Colonic mucosa (tissue), 4 donors: ENCODE measurements at regions not wholly inside any gene's neighbourhood (a gene's known extent, or its start where the extent isn't known, plus 50 kb on each side); places are given as distances from the start of the nearest gene placed in this dataset.

ENCODE experiments used
- DNase-seq: peaks from one replicate; pipeline ENCODE4 v3.0.0-alpha.2; 2020
- H3K27ac ChIP-seq: fragments of 200-600 bp; one replicate; pipeline ENCODE4 v1.8.0; 2021
- H3K27me3 ChIP-seq: fragments of 200-600 bp; one replicate; pipeline ENCODE4 v1.8.0; 2021
- H3K36me3 ChIP-seq: fragments of 200-600 bp; one replicate; pipeline ENCODE4 v1.8.0; 2021
- H3K4me1 ChIP-seq: fragments of 200-600 bp; one replicate; pipeline ENCODE4 v1.8.0; 2021; ENCODE audit warnings: mild to moderate bottlenecking
- H3K4me3 ChIP-seq: fragments of 200-600 bp; one replicate; pipeline ENCODE4 v1.8.0; 2021
- H3K9ac ChIP-seq, 2 donors: one replicate each; pipeline ENCODE4 v1.7.0; 2013; ENCODE audit warnings: control low read depth in 2 of 2, low read depth in 2 of 2, low read length in 2 of 2
- H3K9me3 ChIP-seq: fragments of 200-600 bp; one replicate; pipeline ENCODE4 v1.8.0; 2021
- CTCF ChIP-seq: fragments of 200-600 bp; IDR thresholded peaks from one replicate; pipeline ENCODE4 v1.8.0; 2022; ENCODE audit warnings: antibody characterized with exemption, mild to moderate bottlenecking
- intact Hi-C: fragments of 100-400 bp; cut with DNase I; formaldehyde crosslinking; loops from one replicate; pipeline ENCODE4 v1.14.1; 2022
- donor health status: healthy.
- donor health status: DM: no; HTN: no; CAD: no.
- donor health status: DM: no; HTN: no; CAD: no.

GRCh38 chr6:117195728-117196127 lies 69.6 kb upstream of the VGLL2 start:
- no peaks in the 10 kb centered on the region for H3K9me3 ChIP-seq
- intact Hi-C loops = loop anchor here (10.0 kb wide), 1 partner anchor 311 kb away; no protein-coding TSS in a partner anchor
- H3K27me3 ChIP-seq = no peaks in the 10 kb centered on the region
- TF ChIP-seq CTCF = no peak
- H3K36me3 ChIP-seq = no peaks in the 10 kb centered on the region
- H3K9ac ChIP-seq = no peak overlapping the region
- no peak overlapping the region for H3K4me3 ChIP-seq
- no peaks in the 10 kb centered on the region for H3K4me1 ChIP-seq
- no peak for DNase-seq
- no peak overlapping the region for H3K27ac ChIP-seq

- intact Hi-C loops = no loop called here
- no peaks in the 10 kb centered on the region for H3K4me1 ChIP-seq
- H3K9ac ChIP-seq = no peak overlapping the region
- no peak overlapping the region for H3K27ac ChIP-seq
- no peaks in the 10 kb centered on the region for H3K36me3 ChIP-seq
- no peaks in the 10 kb centered on the region for H3K27me3 ChIP-seq
- H3K4me3 ChIP-seq = no peak overlapping the region
- TF ChIP-seq CTCF = no peak
- no peaks in the 10 kb centered on the region for H3K9me3 ChIP-seq
- DNase-seq = no peak
These were observed 65.3 kb upstream of the VGLL2 start for GRCh38 chr6:117200067-117200466.

- no peak for DNase-seq
- Histone ChIP-seq H3K27me3 (no peaks in the 10 kb centered on the region), H3K4me3 (no peak overlapping the region), H3K36me3 (no peaks in the 10 kb centered on the region), H3K9ac (no peak overlapping the region), H3K27ac (no peak overlapping the region), H3K4me1 (no peaks in the 10 kb centered on the region), H3K9me3 (no peaks in the 10 kb centered on the region)
- TF ChIP-seq CTCF = no peak
- intact Hi-C loops = no loop called here
These were observed 60.5 kb upstream of the VGLL2 start for GRCh38 chr6:117204903-117205302.

- Histone ChIP-seq H3K9ac (no peak overlapping the region), H3K4me1 (no peaks in the 10 kb centered on the region), H3K9me3 (no peaks in the 10 kb centered on the region), H3K27me3 (no peaks in the 10 kb centered on the region), H3K36me3 (no peaks in the 10 kb centered on the region), H3K27ac (no peak overlapping the region), H3K4me3 (no peak overlapping the region)
- TF ChIP-seq CTCF = no peak
- DNase-seq = no peak
- intact Hi-C loops = no loop called here
These were observed 59.5 kb upstream of the VGLL2 start for GRCh38 chr6:117205876-117206275.

GRCh38 chr6:117206522-117206921 lies 58.8 kb upstream of the VGLL2 start:
- Histone ChIP-seq H3K9ac (no peak overlapping the region), H3K4me3 (no peak overlapping the region), H3K36me3 (no peaks in the 10 kb centered on the region), H3K27me3 (no peaks in the 10 kb centered on the region), H3K27ac (no peak overlapping the region), H3K9me3 (no peaks in the 10 kb centered on the region), H3K4me1 (no peaks in the 10 kb centered on the region)
- no peak for DNase-seq
- TF ChIP-seq CTCF = no peak
- intact Hi-C loops = no loop called here
